Spleen (tissue), 11 donors: ENCODE measurements at regions not wholly inside any gene's neighbourhood (a gene's known extent, or its start where the extent isn't known, plus 50 kb on each side); places are given as distances from the start of the nearest gene placed in this dataset.

Source experiments
- DNase-seq: peaks from one replicate; pipeline ENCODE4 v3.0.0-alpha.2; 2020
- H3K27ac ChIP-seq, 8 donors: fragments of 200-600 bp; sonication (generic) in 7 of 8; 1 replicate in 4 of 8; 2 replicates in 4 of 8; pipeline versions ENCODE4 v1.5.0 to v1.8.0; 2016 to 2021; ENCODE audit warnings: inconsistent platforms in 4 of 8, mild to moderate bottlenecking in 4 of 8, moderate library complexity in 1 of 8
- H3K27me3 ChIP-seq, 7 donors: fragments of 200-600 bp; sonication (generic) in 6 of 7; replicated peaks in 1 of 7; 1 replicate in 4 of 7; 2 replicates in 3 of 7; pipeline versions ENCODE4 v1.5.0 to v1.8.0; 2016 to 2021; ENCODE audit warnings: inconsistent platforms in 3 of 7, mild to moderate bottlenecking in 1 of 7
- H3K36me3 ChIP-seq, 6 donors: fragments of 200-600 bp; sonication (generic) in 5 of 6; 1 replicate in 4 of 6; 2 replicates in 2 of 6; pipeline versions ENCODE4 v1.5.0 to v1.8.0; 2016 to 2021; ENCODE audit warnings: inconsistent platforms in 2 of 6
- H3K4me1 ChIP-seq, 6 donors: fragments of 200-600 bp; sonication (generic) in 5 of 6; 1 replicate in 3 of 6; 2 replicates in 3 of 6; pipeline versions ENCODE4 v1.5.0 to v1.8.0; 2016 to 2021; ENCODE audit warnings: inconsistent platforms in 3 of 6
- H3K4me3 ChIP-seq, 8 donors: fragments of 200-600 bp; sonication (generic) in 7 of 8; 1 replicate in 4 of 8; 2 replicates in 4 of 8; pipeline versions ENCODE4 v1.5.0 to v1.8.0; 2016 to 2021; ENCODE audit warnings: inconsistent platforms in 4 of 8, mild to moderate bottlenecking in 4 of 8, moderate library complexity in 2 of 8
- H3K9me3 ChIP-seq, 8 donors: fragments of 200-600 bp; sonication (generic) in 7 of 8; 1 replicate in 4 of 8; 2 replicates in 4 of 8; pipeline versions ENCODE4 v1.5.0 to v1.8.0; 2016 to 2021; ENCODE audit warnings: inconsistent platforms in 4 of 8
- POLR2A ChIP-seq, 3 donors: fragments of 450-650 bp; IDR thresholded peaks; one replicate each; pipeline ENCODE4 v1.5.1; 2017; ENCODE audit warnings: antibody characterized with exemption in 3 of 3, mild to moderate bottlenecking in 1 of 3
- POLR2AphosphoS5 ChIP-seq, 3 donors: sonication (generic); formaldehyde crosslinking; IDR thresholded peaks; one replicate each; pipeline ENCODE4 v1.5.1; 2017; ENCODE audit warnings: antibody characterized with exemption in 3 of 3
- WGBS, 5 donors: extraction: QIAGEN DNeasy Blood & Tissue Kit in 3 of 5; methylation state at CpG; one replicate each; pipeline versions ENCODE4 v1.1.5 to v1.1.7; 2013 to 2018; 5-methylcytosine and 5-hydroxymethylcytosine counted together
- intact Hi-C: fragments of 100-400 bp; cut with DNase I; formaldehyde crosslinking; loops from one replicate; pipeline ENCODE4 v1.15.0; 2023; ENCODE audit warnings: low total_unique reads
- TF ChIP-seq, protein P1 (sequence below), 11 experiments: fragments of 200-600 bp in 7 of 11; fragments of 450-650 bp in 4 of 11; sonication (generic) in 4 of 11; IDR thresholded peaks in 8 of 11; conservative IDR thresholded peaks in 3 of 11; 1 replicate in 7 of 11; 2 replicates in 4 of 11; pipeline versions ENCODE4 v1.4.0 to v1.8.0; 2016 to 2021; ENCODE audit warnings: antibody characterized with exemption in 11 of 11, inconsistent platforms in 4 of 11, mild to moderate bottlenecking in 1 of 11
- donor health status: healthy with polysubstance abuse.
- donor health status: DM: no; HTN: no; CAD: no; lungs with moderate emphysema.
- donor health status: DM: no; HTN: no; CAD: no.
- donor health status: Bipolar disorder and iron deficiency.
- donor health status: healthy.
- donor health status: DM: no; HTN: no; CAD: no.
- donor health status: DM: yes; HTN: yes; CAD: no.

DNA sequence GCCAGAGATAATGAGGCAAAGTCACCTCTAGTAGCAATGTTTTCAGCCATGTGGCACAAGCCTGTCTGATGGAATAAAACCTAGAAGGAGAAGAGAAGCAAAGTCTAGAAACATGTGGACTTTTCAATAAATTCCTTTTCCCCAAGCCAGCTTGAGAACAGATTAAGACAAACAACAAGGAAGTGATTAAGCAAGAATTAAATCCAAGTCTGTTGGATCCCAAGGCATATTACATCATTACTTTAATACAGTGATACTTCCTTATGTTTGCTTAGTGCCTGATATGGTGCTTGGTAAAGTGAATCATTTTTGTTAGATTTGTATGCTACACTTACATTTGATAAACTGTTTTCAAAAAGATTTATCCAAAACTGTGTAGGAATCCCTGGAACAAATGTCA, 260.3 kb upstream of the FAM83B start:
- Histone ChIP-seq H3K27ac (no peak overlapping the region), H3K36me3 (no peaks in the 10 kb centered on the region), H3K4me1 (no peaks in the 10 kb centered on the region), H3K4me3 (no peak overlapping the region), H3K27me3 (no peaks in the 10 kb centered on the region), H3K9me3 (peaks cover 0 to 14% (median 3%) of the 10 kb centered on the region in 8 donors)
- DNase-seq = no peak
- intact Hi-C loops = no loop called here
- no peak for TF ChIP-seq POLR2AphosphoS5 (IDR thresholded peaks at IDR 0.05)
- TF ChIP-seq POLR2A (IDR thresholded peaks at IDR 0.05) = no peak
- TF ChIP-seq, protein P1, sequence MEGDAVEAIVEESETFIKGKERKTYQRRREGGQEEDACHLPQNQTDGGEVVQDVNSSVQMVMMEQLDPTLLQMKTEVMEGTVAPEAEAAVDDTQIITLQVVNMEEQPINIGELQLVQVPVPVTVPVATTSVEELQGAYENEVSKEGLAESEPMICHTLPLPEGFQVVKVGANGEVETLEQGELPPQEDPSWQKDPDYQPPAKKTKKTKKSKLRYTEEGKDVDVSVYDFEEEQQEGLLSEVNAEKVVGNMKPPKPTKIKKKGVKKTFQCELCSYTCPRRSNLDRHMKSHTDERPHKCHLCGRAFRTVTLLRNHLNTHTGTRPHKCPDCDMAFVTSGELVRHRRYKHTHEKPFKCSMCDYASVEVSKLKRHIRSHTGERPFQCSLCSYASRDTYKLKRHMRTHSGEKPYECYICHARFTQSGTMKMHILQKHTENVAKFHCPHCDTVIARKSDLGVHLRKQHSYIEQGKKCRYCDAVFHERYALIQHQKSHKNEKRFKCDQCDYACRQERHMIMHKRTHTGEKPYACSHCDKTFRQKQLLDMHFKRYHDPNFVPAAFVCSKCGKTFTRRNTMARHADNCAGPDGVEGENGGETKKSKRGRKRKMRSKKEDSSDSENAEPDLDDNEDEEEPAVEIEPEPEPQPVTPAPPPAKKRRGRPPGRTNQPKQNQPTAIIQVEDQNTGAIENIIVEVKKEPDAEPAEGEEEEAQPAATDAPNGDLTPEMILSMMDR (IDR thresholded peaks at IDR 0.05 in 8 of 11, conservative IDR thresholded peaks at IDR 0.05 in 3 of 11) = no peak

DNA sequence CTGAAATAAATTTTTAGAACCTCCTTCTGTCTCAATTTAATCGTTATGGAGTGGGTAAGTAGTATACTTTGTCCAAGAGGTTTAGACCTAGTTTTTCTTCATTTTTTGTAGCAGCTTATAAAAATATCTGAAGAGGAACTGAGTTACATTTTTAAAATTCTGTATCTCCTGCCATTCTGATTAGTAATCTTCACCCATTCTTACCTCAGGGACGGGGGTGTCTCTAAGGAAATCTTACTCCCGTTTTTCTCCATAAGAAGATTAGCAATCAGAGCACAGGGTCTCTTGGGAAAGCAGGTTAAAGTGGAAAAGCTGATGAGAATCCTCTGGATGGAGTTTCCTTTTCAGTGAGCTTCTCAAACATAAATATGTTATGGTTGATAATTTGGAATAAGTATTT, 259.3 kb upstream of the FAM83B start:
- no peaks in the 10 kb centered on the region for H3K36me3 ChIP-seq
- H3K4me1 ChIP-seq = no peaks in the 10 kb centered on the region
- DNase-seq = no peak
- H3K9me3 ChIP-seq = peaks cover 0 to 14% (median 4%) of the 10 kb centered on the region in 8 donors
- intact Hi-C loops = no loop called here
- TF ChIP-seq, protein P1 (IDR thresholded peaks at IDR 0.05 in 8 of 11, conservative IDR thresholded peaks at IDR 0.05 in 3 of 11) = no peak
- no peak overlapping the region for H3K27ac ChIP-seq
- WGBS, 5 donors = 52 to 71% (median 56%) methylated on average over 3 of the region's 3 CpGs
- H3K27me3 ChIP-seq = no peaks in the 10 kb centered on the region
- H3K4me3 ChIP-seq = no peak overlapping the region

DNA sequence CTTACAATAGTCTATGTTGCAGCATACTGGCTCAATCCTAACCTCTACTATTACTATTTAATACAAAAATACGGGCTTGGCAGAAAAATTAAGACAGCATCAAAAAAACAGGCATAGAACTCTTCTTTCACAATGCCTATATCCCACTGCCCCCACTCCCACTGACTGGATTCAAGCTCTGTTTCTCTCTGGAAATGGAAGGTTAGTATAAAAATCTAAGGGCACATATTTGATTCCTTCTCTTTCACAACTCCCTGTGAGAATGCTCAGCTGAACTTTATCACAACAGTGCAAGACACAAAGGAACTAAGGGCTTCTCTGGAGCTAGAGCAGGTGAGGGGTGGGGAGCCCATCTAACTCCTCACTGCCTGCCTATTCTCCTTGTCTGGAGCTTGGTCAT, 258.4 kb upstream of the FAM83B start:
- no peak overlapping the region for H3K4me3 ChIP-seq
- intact Hi-C loops = no loop called here
- H3K36me3 ChIP-seq = no peaks in the 10 kb centered on the region
- WGBS, 5 donors = 47 to 71% (median 60%) methylated on average over 1 of the region's 1 CpG
- peaks cover 0 to 14% (median 4%) of the 10 kb centered on the region in 8 donors for H3K9me3 ChIP-seq
- H3K27ac ChIP-seq = no peak overlapping the region
- H3K4me1 ChIP-seq = no peaks in the 10 kb centered on the region
- no peak for DNase-seq
- H3K27me3 ChIP-seq = no peaks in the 10 kb centered on the region
- TF ChIP-seq, protein P1 (IDR thresholded peaks at IDR 0.05 in 8 of 11, conservative IDR thresholded peaks at IDR 0.05 in 3 of 11) = no peak
- TF ChIP-seq POLR2AphosphoS5 (IDR thresholded peaks at IDR 0.05) (no peak), POLR2A (IDR thresholded peaks at IDR 0.05) (no peak)

DNA sequence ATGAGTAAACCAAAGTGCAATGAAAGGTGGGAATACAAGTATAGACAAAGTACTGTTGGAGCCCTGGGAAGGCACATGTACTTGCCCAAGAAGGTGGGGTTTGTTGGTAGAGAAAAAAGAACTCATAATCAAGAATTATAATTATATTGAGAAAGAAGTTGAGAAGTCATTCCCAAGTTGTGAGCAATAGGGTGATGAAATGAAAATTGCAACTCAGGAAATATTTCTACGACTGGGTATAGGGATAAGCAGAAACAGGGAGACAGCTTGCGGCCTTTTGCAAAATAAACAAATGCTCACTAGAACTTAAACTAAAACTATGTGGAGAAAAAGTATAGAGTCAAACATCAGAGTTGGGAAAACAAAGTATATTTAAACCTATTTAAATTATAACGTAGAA, 250.7 kb upstream of the FAM83B start:
- no peak for DNase-seq
- TF ChIP-seq POLR2AphosphoS5 (IDR thresholded peaks at IDR 0.05) = no peak
- no peak for TF ChIP-seq POLR2A (IDR thresholded peaks at IDR 0.05)
- TF ChIP-seq, protein P1 (IDR thresholded peaks at IDR 0.05 in 8 of 11, conservative IDR thresholded peaks at IDR 0.05 in 3 of 11) = no peak
- Histone ChIP-seq H3K9me3 (peaks cover 0 to 5% (median 0%) of the 10 kb centered on the region in 8 donors), H3K4me3 (no peak overlapping the region), H3K27me3 (no peaks in the 10 kb centered on the region), H3K36me3 (no peaks in the 10 kb centered on the region), H3K4me1 (no peaks in the 10 kb centered on the region), H3K27ac (no peak overlapping the region)
- intact Hi-C loops = no loop called here
- WGBS, 5 donors = 81 to 91% (median 90%) methylated on average over 3 of the region's 3 CpGs
